Duodenal mucosa (tissue), 2 donors: ENCODE measurements at regions not wholly inside any gene's neighbourhood (a gene's known extent, or its start where the extent isn't known, plus 50 kb on each side); places are given as distances from the start of the nearest gene placed in this dataset.

Source experiments
- H3K27ac ChIP-seq: one replicate; pipeline ENCODE4 v1.7.0; 2013; ENCODE audit warnings: low read depth, low read length
- H3K27me3 ChIP-seq, 2 donors: one replicate each; pipeline ENCODE4 v1.7.0; 2013; ENCODE audit warnings: low read length in 2 of 2, control low read depth in 1 of 2; ENCODE audit not compliant: insufficient read depth in 2 of 2, control insufficient read depth in 1 of 2
- H3K36me3 ChIP-seq, 2 donors: one replicate each; pipeline ENCODE4 v1.7.0; 2013; ENCODE audit warnings: low read length in 2 of 2, control low read depth in 1 of 2; ENCODE audit not compliant: insufficient read depth in 2 of 2, control insufficient read depth in 1 of 2
- H3K4me1 ChIP-seq, 2 donors: one replicate each; pipeline ENCODE4 v1.7.0; 2013; ENCODE audit warnings: low read length in 2 of 2, control low read depth in 1 of 2; ENCODE audit not compliant: insufficient read depth in 2 of 2, control insufficient read depth in 1 of 2
- H3K4me3 ChIP-seq, 2 donors: one replicate each; pipeline ENCODE4 v1.7.0; 2013; ENCODE audit warnings: low read length in 2 of 2, low read depth in 1 of 2
- H3K9ac ChIP-seq, 2 donors: one replicate each; pipeline ENCODE4 v1.7.0; 2013; ENCODE audit warnings: low read length in 2 of 2, low read depth in 1 of 2
- H3K9me3 ChIP-seq, 2 donors: one replicate each; pipeline ENCODE4 v1.7.0; 2013; ENCODE audit warnings: low read length in 2 of 2, control low read depth in 1 of 2; ENCODE audit not compliant: control insufficient read depth in 1 of 2

DNA sequence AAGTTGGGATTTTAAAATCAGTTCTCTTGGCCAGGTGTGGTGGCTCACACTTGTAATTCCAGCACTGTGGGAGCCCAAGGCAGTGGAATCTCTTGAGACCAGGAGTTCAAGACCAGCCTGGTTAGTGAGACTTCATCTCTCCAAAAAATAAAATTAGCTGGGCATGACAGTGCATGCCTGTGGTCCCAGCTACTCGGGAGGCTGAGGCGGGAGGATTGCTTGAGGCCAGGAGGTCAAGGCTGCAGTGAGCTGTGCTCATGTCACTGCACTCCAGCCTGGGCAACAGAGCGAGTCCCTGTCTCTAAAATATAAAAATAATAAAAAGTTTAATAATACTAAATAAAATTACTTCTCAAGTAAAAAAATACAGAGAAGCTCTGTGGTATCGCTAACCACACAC lies 77.5 kb downstream of the FOXA2 start:
- H3K4me3 ChIP-seq: no peak overlapping the region
- peaks cover 0 to 4% of the 10 kb centered on the region in 2 donors for H3K27me3 ChIP-seq
- no peak overlapping the region for H3K9ac ChIP-seq
- no peak overlapping the region for H3K27ac ChIP-seq
- H3K36me3 ChIP-seq: no peaks in the 10 kb centered on the region
- H3K9me3 ChIP-seq: no peaks in the 10 kb centered on the region
- H3K4me1 ChIP-seq: no peaks in the 10 kb centered on the region

DNA sequence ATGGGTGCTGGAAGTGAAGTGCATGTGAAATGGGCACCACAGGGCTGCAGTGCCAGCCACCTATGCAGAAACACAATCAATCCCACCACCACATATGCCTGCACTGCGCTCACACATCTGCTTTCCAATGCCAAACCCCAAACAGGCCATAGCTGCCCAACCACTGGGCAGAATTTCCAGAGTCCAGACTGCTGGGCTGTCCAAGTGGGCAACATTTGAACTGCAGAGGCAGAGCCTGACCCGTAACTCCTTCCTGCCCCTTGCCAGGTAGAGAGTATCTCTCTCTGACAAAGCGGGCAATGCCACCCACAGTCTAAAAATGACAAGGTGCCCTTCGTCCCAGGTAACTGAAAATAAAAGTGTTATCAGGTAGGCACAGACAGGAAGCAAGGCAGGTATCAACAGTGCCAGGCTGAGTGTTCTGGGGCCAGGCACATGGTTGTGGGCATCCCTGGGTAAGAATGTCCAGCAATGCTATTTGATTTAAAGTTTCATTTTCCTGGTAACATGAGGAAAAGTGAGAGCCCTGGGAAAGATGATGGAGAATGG lies 79.5 kb downstream of the FOXA2 start:
- no peak overlapping the region for H3K27ac ChIP-seq
- peaks cover 0 to 4% of the 10 kb centered on the region in 2 donors for H3K27me3 ChIP-seq
- H3K4me1 ChIP-seq: no peaks in the 10 kb centered on the region
- no peak overlapping the region for H3K4me3 ChIP-seq
- no peaks in the 10 kb centered on the region for H3K9me3 ChIP-seq
- H3K36me3 ChIP-seq: no peaks in the 10 kb centered on the region
- no peak overlapping the region for H3K9ac ChIP-seq

DNA sequence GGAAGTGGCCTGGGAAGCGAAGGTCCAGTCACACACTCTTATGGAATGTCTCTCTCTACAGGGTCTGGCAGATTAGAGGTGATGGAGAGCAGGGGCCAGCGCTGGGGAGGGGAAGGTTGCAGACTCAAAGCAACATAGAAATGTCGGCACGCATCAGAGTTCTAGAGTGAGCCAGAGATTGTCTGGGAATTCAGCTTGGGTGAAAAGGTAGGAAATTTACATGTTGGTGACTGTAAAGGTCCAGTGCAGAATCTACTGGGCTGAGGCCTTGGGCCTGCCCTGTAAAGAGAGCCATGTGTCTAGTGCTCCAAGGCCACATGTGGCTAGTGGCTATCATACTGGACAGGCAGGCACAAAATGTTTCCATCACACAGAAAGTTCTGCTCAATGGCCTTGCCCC lies 80.8 kb downstream of the FOXA2 start:
- Histone ChIP-seq H3K9ac (no peak overlapping the region), H3K4me3 (no peak overlapping the region), H3K27me3 (peaks cover 0 to 4% of the 10 kb centered on the region in 2 donors), H3K27ac (no peak overlapping the region), H3K36me3 (no peaks in the 10 kb centered on the region), H3K4me1 (no peaks in the 10 kb centered on the region), H3K9me3 (no peaks in the 10 kb centered on the region)

DNA sequence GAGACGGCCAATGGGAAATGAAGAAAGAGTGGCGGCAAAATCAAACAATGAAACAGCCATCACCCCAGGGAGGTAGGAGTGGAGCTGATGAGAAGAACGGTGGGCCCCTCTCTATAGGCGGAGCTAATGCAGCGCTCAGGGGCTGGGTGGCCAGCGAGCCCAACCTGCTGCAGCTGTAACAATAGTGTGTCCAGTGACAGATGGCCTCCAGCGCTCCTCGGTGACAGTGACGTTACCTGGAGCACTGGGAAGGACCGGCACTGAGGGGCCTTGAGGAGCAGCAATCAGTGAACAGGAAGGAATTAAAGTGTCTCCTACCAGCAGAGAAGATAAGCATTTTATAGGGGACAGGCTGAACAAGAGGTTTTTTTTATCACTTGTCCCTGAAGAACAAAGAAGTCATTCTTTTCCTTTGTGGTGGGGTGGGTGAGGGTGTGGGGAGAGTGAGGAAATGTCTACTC lies 81.6 kb downstream of the FOXA2 start:
- peaks cover 0 to 2% of the 10 kb centered on the region in 2 donors for H3K9me3 ChIP-seq
- peaks cover 0 to 4% of the 10 kb centered on the region in 2 donors for H3K27me3 ChIP-seq
- no peak overlapping the region for H3K4me3 ChIP-seq
- H3K36me3 ChIP-seq: no peaks in the 10 kb centered on the region
- no peak overlapping the region for H3K27ac ChIP-seq
- H3K4me1 ChIP-seq: no peaks in the 10 kb centered on the region
- no peak overlapping the region for H3K9ac ChIP-seq

DNA sequence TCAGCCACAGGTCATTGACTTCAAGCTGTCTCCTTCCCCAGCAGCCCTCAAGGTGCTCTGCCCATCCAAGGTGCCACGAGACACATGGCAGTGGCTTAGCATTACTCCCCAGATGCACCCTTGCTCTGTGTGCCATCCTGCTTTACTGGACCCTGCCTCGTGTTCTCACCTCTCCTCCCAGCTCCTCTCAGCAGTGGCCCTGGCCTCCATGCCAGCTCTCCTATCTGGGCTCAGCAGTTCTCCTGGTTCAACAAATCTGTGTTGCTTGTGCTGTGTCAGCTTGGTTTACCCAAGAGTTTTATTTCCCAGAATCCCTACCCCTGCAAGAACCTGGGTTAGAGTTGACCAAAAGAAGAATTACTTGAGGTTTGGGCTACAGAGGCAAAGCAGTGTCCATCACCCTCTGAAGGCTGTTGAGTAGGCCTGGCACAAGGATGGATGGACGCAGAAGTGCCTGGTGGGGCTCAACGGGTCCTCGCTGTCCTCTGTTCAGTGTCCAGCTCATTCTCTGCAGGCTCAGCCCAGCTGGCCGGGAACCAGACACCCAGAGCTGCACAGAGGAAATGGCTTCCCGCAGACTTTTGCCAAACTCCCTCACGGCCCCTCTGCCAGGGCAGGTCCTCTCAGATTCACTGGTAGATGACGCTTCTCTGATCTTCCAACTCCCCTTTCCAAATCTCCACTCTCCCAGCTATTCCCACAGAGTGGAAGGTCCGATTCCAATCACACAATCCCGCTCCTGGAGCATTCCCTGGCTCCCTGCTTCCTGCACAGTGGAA lies 82.6 kb downstream of the FOXA2 start:
- H3K27ac ChIP-seq: no peak overlapping the region
- no peaks in the 10 kb centered on the region for H3K4me1 ChIP-seq
- no peak overlapping the region for H3K4me3 ChIP-seq
- H3K9ac ChIP-seq: no peak overlapping the region
- H3K36me3 ChIP-seq: no peaks in the 10 kb centered on the region
- peaks cover 0 to 2% of the 10 kb centered on the region in 2 donors for H3K9me3 ChIP-seq
- H3K27me3 ChIP-seq: peaks cover 0 to 4% of the 10 kb centered on the region in 2 donors

DNA sequence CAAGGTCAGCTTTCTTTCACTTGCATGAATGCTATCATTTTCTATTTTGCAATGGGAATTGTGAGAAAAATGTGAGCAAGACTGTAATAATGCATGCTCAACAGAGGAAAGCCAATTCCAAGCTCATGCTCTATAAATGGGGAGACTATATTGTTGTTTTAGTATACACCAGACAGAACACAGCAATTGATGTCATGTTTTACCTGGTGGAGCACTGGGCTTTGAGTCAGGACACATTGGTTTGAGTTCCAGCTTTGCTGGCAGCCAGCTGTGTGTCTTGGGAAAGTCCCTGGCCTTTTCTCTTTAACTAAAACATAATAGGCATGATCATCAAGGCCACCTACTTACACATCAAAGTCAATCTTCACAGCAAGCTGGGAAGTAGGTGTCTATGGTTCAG lies 83.3 kb downstream of the FOXA2 start:
- no peaks in the 10 kb centered on the region for H3K4me1 ChIP-seq

DNA sequence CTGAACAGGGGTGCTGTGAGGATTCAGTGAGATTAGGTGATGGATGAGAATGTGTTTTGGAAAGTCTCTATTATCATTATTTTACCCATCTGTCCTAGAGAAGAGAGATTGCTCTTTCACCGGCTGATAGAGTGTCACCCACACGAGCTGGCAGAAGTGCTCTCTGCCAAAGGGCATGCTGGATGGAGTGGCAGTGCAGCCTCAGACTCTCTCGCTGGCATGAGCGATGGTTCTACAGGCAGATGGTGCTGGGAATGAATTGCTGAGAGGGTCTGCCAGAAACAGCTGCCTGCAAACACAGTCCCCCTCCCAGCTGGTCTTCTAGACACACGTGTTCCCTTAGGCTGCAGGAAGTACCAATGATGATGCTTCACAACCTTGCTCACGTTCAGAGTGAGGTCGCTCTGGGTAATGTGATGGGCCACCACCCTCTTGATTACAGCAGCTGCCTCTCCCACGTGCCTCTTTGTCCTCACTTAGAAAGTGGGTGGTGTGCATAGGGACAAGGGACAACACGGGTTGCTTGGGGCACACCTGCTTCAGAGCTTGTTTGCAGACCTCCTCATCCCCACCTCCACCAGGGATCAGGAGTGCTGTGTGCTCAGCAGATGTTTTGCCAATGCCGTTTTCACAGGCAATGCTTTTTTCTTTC lies 84.7 kb downstream of the FOXA2 start:
- Histone ChIP-seq H3K27me3 (peaks cover 0 to 1% of the 10 kb centered on the region in 2 donors), H3K4me3 (no peak overlapping the region), H3K27ac (no peak overlapping the region), H3K9ac (no peak overlapping the region), H3K4me1 (no peaks in the 10 kb centered on the region), H3K36me3 (no peaks in the 10 kb centered on the region), H3K9me3 (peaks cover 0 to 2% of the 10 kb centered on the region in 2 donors)

More for the DNA sequence above, 83.3 kb downstream of the FOXA2 start:
- Histone ChIP-seq H3K4me3 (no peak overlapping the region), H3K9me3 (peaks cover 0 to 2% of the 10 kb centered on the region in 2 donors), H3K27ac (no peak overlapping the region), H3K27me3 (peaks cover 0 to 4% of the 10 kb centered on the region in 2 donors), H3K9ac (no peak overlapping the region), H3K36me3 (no peaks in the 10 kb centered on the region)

DNA sequence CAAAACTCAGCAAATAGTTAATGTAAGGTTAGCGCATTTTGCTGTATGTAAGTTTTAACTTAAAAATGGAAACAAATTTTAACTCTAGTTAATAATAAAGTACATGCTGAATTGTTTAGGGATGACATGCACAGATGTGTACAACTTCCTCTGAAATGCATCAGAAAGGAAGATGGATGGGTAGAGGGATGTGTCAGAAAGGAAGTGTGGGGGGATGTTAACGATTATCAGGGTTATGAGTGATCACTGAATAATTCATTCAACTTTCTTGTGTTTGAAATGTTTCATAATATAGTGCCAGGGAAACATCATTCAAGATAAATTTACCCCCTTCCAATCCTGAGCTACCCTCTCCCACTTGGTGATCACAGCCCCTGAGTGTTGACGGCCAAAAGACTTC lies 87.6 kb downstream of the FOXA2 start:
- no peaks in the 10 kb centered on the region for H3K4me1 ChIP-seq
- peaks cover 0 to 2% of the 10 kb centered on the region in 2 donors for H3K9me3 ChIP-seq
- H3K27ac ChIP-seq: no peak overlapping the region
- H3K9ac ChIP-seq: no peak overlapping the region
- H3K27me3 ChIP-seq: no peaks in the 10 kb centered on the region
- no peaks in the 10 kb centered on the region for H3K36me3 ChIP-seq
- no peak overlapping the region for H3K4me3 ChIP-seq

DNA sequence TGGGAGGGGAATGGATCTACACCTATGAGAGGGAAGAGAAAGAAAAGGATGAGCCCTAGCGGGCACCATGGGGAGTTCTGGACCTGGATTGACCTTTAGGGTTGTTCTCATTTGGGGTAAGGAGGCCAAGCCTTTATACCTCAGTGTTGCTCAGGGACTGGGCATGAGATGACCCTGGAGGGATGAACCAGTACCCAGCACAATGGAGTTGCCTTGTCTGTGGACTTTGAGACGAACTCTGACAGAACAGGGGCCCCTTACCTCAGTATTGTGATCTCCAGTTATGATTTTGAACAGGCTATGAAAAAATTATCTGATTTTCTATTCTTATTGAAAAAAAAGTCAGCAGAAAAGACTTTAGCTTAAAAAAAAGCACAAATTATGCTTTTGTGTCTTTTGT lies 88.6 kb downstream of the FOXA2 start:
- Histone ChIP-seq H3K4me3 (no peak overlapping the region), H3K4me1 (peaks cover 0 to 6% of the 10 kb centered on the region in 2 donors), H3K9ac (no peak overlapping the region), H3K36me3 (no peaks in the 10 kb centered on the region), H3K27ac (no peak overlapping the region), H3K27me3 (no peaks in the 10 kb centered on the region), H3K9me3 (peaks cover 0 to 2% of the 10 kb centered on the region in 2 donors)

DNA sequence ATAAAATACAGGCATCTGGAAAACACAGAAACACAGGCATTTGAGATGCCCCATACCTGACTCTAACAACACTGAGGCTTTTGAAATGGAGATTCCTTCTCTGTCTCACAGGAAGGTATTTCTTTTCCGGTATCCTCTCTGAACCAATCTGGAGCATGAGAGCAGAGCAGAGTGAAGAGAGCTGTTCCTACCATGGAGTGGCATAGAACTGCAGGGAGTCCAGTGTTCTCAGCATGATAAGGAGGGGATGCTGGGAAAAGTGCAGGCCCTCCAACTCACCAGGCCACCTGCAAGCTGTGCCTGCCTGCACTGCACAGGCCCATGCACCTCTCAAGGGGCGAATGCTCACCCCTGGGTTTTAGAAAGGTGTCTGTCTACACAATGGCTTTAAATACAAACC lies 89.2 kb downstream of the FOXA2 start:
- no peak overlapping the region for H3K27ac ChIP-seq
- no peak overlapping the region for H3K4me3 ChIP-seq
- H3K9me3 ChIP-seq: peaks cover 0 to 2% of the 10 kb centered on the region in 2 donors
- H3K36me3 ChIP-seq: no peaks in the 10 kb centered on the region
- peaks cover 0 to 12% of the 10 kb centered on the region in 2 donors for H3K4me1 ChIP-seq
- no peak overlapping the region for H3K9ac ChIP-seq
- H3K27me3 ChIP-seq: no peaks in the 10 kb centered on the region
